ENCODE measurements at regions not wholly inside any gene's neighbourhood (a gene's known extent, or its start where the extent isn't known, plus 50 kb on each side); places are given as distances from the start of the nearest gene placed in this dataset.

DNA sequence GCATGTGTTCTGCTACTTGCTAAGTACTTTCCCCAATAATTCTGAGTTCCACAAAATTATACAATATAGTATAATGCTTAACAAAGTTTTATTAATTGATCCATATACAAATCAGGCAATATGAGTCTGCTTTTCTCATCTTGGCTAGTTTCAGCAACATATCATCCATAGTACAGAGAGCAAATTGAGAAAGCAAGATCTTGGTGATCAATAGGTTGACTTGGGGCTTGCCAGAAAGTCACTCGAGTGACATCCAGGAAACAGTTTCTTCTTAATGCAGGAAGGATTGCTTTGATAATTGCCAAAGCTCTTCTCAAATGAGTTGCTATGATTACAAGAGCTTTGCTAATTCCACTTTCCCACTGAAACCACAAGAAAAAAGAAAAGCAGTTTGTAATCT lies 533.6 kb upstream of the NMUR2 start:
- no peak for TF ChIP-seq NFIC (IDR thresholded peaks at IDR 0.05)
- TF ChIP-seq, protein P1, sequence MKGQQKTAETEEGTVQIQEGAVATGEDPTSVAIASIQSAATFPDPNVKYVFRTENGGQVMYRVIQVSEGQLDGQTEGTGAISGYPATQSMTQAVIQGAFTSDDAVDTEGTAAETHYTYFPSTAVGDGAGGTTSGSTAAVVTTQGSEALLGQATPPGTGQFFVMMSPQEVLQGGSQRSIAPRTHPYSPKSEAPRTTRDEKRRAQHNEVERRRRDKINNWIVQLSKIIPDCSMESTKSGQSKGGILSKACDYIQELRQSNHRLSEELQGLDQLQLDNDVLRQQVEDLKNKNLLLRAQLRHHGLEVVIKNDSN (IDR thresholded peaks at IDR 0.05) = no peak
- TF ChIP-seq CREB1 (IDR thresholded peaks at IDR 0.05; ENCODE audit: low read depth) = no peak
- no peak for TF ChIP-seq YY1 (IDR thresholded peaks at IDR 0.05; ENCODE audit: low read depth)
- TF ChIP-seq, protein P2, sequence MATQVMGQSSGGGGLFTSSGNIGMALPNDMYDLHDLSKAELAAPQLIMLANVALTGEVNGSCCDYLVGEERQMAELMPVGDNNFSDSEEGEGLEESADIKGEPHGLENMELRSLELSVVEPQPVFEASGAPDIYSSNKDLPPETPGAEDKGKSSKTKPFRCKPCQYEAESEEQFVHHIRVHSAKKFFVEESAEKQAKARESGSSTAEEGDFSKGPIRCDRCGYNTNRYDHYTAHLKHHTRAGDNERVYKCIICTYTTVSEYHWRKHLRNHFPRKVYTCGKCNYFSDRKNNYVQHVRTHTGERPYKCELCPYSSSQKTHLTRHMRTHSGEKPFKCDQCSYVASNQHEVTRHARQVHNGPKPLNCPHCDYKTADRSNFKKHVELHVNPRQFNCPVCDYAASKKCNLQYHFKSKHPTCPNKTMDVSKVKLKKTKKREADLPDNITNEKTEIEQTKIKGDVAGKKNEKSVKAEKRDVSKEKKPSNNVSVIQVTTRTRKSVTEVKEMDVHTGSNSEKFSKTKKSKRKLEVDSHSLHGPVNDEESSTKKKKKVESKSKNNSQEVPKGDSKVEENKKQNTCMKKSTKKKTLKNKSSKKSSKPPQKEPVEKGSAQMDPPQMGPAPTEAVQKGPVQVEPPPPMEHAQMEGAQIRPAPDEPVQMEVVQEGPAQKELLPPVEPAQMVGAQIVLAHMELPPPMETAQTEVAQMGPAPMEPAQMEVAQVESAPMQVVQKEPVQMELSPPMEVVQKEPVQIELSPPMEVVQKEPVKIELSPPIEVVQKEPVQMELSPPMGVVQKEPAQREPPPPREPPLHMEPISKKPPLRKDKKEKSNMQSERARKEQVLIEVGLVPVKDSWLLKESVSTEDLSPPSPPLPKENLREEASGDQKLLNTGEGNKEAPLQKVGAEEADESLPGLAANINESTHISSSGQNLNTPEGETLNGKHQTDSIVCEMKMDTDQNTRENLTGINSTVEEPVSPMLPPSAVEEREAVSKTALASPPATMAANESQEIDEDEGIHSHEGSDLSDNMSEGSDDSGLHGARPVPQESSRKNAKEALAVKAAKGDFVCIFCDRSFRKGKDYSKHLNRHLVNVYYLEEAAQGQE (IDR thresholded peaks at IDR 0.05; ENCODE audit: low read depth) = no peak
- no peak for TF ChIP-seq TAF1 (IDR thresholded peaks at IDR 0.05; ENCODE audit: low read depth)

DNA sequence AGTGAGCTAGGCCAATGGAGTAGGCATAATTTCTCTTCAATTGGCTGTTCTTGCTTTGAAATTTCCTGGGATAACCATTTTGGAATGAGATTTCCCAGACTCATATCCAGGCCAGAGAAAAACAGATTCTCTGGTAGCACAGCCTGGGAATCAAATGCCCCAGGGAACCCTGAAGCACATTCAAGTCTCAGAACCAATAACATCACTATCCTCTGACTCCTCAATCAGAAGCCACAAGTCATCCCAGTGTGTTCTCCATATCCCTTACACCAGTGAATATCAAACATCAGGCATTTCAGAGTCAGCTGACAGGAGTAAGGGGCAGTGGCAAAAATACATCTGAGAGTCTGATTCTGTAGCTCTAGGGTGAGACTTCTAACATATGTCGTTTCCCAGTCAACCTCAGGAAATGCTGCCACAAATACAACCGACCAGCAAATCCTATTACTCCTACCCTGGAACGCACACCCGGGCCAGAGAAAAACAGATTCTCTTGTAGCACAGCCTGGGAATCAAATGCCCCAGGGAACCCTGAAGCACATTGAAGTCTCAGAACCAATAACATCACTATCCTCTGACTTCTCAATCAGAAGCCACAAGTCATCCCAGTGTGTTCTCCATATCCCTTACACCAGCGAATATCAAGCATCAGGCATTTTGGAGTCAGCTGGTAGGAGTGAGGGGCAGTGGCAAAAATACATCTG lies 537.7 kb upstream of the NMUR2 start:
- TF ChIP-seq, protein P1 (IDR thresholded peaks at IDR 0.05) = no peak
- TF ChIP-seq YY1 (IDR thresholded peaks at IDR 0.05; ENCODE audit: low read depth) (no peak), CREB1 (IDR thresholded peaks at IDR 0.05; ENCODE audit: low read depth) (no peak), EP300 (IDR thresholded peaks at IDR 0.05; ENCODE audit: borderline replicate concordance) (no peak), NFIC (IDR thresholded peaks at IDR 0.05) (no peak), CEBPB (IDR thresholded peaks at IDR 0.05) (no peak), TEAD4 (IDR thresholded peaks at IDR 0.05) (no peak), RAD21 (IDR thresholded peaks at IDR 0.05; ENCODE audit: low read depth) (no peak)
- TF ChIP-seq, protein P3, sequence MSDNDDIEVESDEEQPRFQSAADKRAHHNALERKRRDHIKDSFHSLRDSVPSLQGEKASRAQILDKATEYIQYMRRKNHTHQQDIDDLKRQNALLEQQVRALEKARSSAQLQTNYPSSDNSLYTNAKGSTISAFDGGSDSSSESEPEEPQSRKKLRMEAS (IDR thresholded peaks at IDR 0.05) = no peak

DNA sequence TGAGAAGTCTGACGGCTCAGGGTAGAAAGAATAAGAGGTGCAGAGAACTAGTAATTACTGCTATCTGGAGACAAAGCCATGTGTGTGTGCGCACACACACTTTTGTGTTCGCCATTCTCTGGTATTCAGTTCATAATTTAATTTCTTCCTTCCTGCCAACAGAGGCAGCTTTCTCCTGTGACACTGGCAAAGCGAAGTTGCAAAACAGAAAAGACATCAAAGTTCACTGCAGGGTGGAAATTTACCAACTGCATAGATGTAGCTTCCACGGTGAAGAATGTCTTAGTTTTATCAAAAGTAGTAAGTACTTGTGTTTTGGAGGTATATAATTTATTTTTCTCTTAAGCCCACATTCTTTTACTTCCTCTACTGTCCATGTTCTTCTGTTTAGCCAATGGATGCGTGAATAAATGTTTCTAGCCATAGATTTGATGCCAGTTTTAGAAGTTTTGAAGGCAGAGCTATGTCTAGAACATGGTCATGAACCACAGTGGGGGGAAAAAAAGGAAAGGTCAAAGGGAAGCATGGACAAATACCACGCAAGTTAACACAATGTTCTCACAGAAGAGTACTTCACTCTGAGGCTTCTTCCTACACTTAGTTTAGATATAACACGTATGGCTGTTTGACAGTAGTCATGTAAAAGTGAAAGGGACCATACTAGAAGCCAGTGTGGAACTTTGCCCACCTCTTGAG lies 536.5 kb upstream of the GRIA1 start:
- TF ChIP-seq CEBPB (IDR thresholded peaks at IDR 0.05) = no peak

DNA sequence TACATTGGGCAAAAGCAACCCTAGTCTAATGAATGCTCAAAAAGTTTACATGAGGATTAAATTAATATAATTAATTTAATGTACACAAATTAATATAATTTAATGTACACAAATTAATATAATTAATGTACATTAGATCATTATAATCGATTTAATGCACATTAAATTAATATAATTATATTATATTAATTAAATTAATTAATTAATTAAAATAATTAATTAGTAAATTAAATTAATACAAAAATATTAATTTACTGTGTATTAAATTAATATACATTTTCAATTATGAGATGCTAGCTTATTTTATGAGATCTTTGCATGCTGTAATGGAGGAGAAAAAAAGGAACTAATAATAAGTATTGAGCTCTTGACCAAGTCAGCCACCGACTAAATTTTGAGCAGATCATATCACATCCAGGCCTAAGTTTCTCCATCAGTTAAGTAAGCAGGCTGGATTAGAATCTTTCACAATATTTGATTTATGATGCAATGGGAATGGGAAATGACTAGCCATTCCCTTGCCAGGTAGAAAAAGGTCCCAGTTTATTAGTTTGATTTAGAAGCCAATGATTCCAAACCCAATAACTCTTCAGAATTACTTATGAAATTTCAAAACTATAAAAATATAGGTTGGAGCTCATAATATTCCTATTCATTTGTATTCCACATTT lies 533.4 kb upstream of the GRIA1 start:
- no peak for TF ChIP-seq YY1 (IDR thresholded peaks at IDR 0.05; ENCODE audit: low read depth)
- TF ChIP-seq CREB1 (IDR thresholded peaks at IDR 0.05; ENCODE audit: low read depth) = no peak
- TF ChIP-seq TEAD4 (IDR thresholded peaks at IDR 0.05) = no peak
- TF ChIP-seq ZBTB7A (IDR thresholded peaks at IDR 0.05; ENCODE audit: low read depth) = no peak
- TF ChIP-seq CEBPB (IDR thresholded peaks at IDR 0.05) = no peak

DNA sequence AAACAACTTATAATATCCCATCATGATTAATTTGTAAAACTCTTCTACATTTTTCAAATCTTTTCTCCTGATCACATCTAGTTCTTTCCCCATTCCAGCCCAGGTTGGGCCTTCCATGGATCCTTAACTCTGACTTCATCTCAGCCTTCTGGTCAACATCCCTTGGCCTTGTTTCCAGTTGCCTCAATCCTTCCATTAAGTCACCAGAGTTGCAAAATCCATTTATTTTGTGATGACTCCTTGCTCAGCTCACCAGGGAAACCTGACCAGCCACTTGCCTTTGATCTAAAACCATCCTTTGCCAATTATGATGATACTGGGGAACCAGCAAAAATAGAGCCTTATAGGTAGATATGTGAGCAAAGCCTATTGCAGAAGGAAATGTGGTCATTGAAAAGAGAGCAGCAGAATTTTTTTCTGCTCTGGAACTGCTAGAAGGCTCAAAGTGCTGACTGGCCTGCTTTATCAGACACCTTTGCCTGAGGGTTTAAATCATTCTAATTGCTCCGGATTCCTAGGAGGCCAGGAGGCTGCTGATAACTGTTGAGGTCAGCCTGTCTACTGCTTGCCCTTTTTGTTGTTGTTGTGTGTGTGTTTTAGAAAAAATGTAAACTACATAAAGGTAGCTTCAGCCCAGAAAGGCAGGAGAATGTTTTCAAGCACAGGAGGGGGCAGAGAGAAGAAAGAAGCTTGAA lies 512.2 kb upstream of the GRIA1 start:
- TF ChIP-seq YY1 (IDR thresholded peaks at IDR 0.05; ENCODE audit: low read depth) = no peak

DNA sequence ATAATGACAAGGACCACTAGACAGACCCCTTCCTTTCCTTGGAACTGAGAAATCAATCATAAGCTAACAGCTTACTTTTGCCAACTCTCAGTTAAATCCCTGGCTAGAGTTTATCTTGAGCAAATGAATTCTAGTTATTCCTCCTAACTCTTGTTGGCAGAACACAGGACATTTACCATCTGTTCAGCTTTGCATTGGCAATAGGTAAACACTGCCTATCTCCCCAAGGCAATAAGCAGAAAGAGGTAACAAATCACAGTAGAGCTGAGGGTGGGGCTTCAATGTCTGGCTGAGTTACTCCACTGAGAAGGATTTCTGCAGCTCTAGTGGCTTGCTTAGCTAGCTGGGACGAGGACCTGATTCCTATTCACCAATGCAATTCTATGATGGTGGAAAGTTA lies 503.3 kb upstream of the GRIA1 start:
- TF ChIP-seq EGR1 (IDR thresholded peaks at IDR 0.05) (no peak), TEAD4 (IDR thresholded peaks at IDR 0.05) (no peak), TCF12 (IDR thresholded peaks at IDR 0.05; ENCODE audit: low read depth) (no peak), FOXM1 (IDR thresholded peaks at IDR 0.05; ENCODE audit: borderline replicate concordance, low read depth) (no peak), CREB1 (IDR thresholded peaks at IDR 0.05; ENCODE audit: low read depth) (no peak)

DNA sequence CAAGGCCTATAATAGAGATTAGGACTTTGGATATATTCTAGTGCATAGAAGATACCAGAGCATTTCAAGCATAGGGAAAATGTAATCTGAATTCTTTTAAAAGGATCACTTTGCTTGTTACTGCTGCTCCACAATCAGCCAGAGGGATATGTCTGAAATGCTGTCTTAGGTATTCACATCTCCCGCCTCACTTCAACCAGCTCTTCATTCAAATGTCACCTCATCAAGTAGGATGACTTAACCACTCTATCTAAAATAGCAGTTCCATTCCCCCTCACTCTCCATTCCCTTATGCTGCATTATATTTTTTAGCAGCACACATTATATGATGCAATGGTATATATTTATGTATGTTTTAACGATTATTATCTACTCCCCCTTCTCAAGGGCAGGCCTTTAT lies 500.3 kb upstream of the GRIA1 start:
- TF ChIP-seq CREB1 (IDR thresholded peaks at IDR 0.05; ENCODE audit: low read depth) (no peak), CEBPB (IDR thresholded peaks at IDR 0.05) (no peak), EP300 (IDR thresholded peaks at IDR 0.05; ENCODE audit: borderline replicate concordance) (no peak), TAF1 (IDR thresholded peaks at IDR 0.05; ENCODE audit: low read depth) (no peak)
- TF ChIP-seq, protein P3 (IDR thresholded peaks at IDR 0.05) = no peak

DNA sequence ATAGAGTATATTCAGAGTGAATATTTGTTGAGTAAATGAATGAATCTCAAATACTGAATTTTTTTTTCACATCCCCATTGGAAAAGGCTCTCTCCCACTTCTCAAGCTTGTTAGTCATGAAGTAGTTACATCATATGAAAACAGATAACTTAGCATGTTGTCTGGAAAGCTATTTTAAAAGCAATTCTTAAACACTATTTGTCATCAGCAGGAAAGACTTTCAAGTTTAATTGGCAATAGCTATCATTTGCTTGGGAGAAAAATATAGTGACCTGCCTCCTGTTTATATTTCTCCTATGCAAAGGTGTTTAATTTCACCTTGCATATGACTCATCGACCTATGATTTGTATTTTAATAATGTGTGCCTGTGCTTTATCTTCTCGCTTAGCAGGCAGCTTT lies 499.8 kb upstream of the GRIA1 start:
- no peak for TF ChIP-seq ZBTB7A (IDR thresholded peaks at IDR 0.05; ENCODE audit: low read depth)
- TF ChIP-seq EGR1 (IDR thresholded peaks at IDR 0.05) = no peak
- TF ChIP-seq, protein P3 (IDR thresholded peaks at IDR 0.05) = no peak
- no peak for TF ChIP-seq EP300 (IDR thresholded peaks at IDR 0.05; ENCODE audit: borderline replicate concordance)
- no peak for TF ChIP-seq TEAD4 (IDR thresholded peaks at IDR 0.05)
- TF ChIP-seq YY1 (IDR thresholded peaks at IDR 0.05; ENCODE audit: low read depth) = no peak
- no peak for TF ChIP-seq TCF12 (IDR thresholded peaks at IDR 0.05; ENCODE audit: low read depth)
- TF ChIP-seq, protein P1 (IDR thresholded peaks at IDR 0.05) = no peak
- TF ChIP-seq TAF1 (IDR thresholded peaks at IDR 0.05; ENCODE audit: low read depth) = no peak
- no peak for TF ChIP-seq RAD21 (IDR thresholded peaks at IDR 0.05; ENCODE audit: low read depth)
- TF ChIP-seq CEBPB (IDR thresholded peaks at IDR 0.05) = no peak
- TF ChIP-seq, protein P2 (IDR thresholded peaks at IDR 0.05; ENCODE audit: low read depth) = no peak
- no peak for TF ChIP-seq CREB1 (IDR thresholded peaks at IDR 0.05; ENCODE audit: low read depth)
- no peak for TF ChIP-seq FOXM1 (IDR thresholded peaks at IDR 0.05; ENCODE audit: borderline replicate concordance, low read depth)
- TF ChIP-seq NFIC (IDR thresholded peaks at IDR 0.05) = no peak

Data from Ishikawa (cell line).